Neural cell (in vitro differentiated cells): ENCODE measurements at regions not wholly inside any gene's neighbourhood (a gene's known extent, or its start where the extent isn't known, plus 50 kb on each side); places are given as distances from the start of the nearest gene placed in this dataset.

ENCODE experiments used
- H2AFZ ChIP-seq: fragments of 200-600, 300-800 bp; sonication (generic), shearing (Covaris generic); 2 replicates; pipeline ENCODE4 v1.6.0; 2014; ENCODE audit warnings: low read depth, mild to moderate bottlenecking, antibody characterized with exemption, low read length, moderate library complexity
- H3F3A ChIP-seq: fragments of 200-600 bp; shearing (Covaris generic); 2 replicates; pipeline ENCODE4 v1.6.1; 2016; ENCODE audit warnings: mild to moderate bottlenecking, moderate library complexity, mixed read lengths, antibody characterized with exemption, low read length; ENCODE audit not compliant: insufficient read depth, poor library complexity, severe bottlenecking
- H3K27ac ChIP-seq: fragments of 200-600, 300-800 bp; sonication (generic), shearing (Covaris generic); 2 replicates; pipeline ENCODE4 v1.5.1; 2014; ENCODE audit warnings: mild to moderate bottlenecking, low read length, moderate library complexity
- H3K27me3 ChIP-seq: fragments of 300-800, 200-600 bp; sonication (generic), shearing (Covaris generic); 2 replicates; pipeline ENCODE4 v1.6.0; 2014; ENCODE audit warnings: mild to moderate bottlenecking, low read depth, low read length, moderate library complexity; ENCODE audit not compliant: insufficient read depth
- H3K36me3 ChIP-seq: fragments of 300-800, 200-600 bp; sonication (generic), shearing (Covaris generic); 2 replicates; pipeline ENCODE4 v1.5.1; 2014; ENCODE audit warnings: mild to moderate bottlenecking, antibody characterized with exemption, low read length, moderate library complexity; ENCODE audit not compliant: insufficient read depth
- H3K4me2 ChIP-seq: fragments of 300-800, 200-600 bp; sonication (generic), shearing (Covaris generic); 2 replicates; pipeline ENCODE4 v1.6.0; 2014; ENCODE audit warnings: mild to moderate bottlenecking, low read length
- H3K4me3 ChIP-seq: fragments of 300-800, 200-600 bp; sonication (generic), shearing (Covaris generic); 2 replicates; pipeline ENCODE4 v1.5.1; 2014; ENCODE audit warnings: mild to moderate bottlenecking, low read length, moderate library complexity
- H3K79me2 ChIP-seq: fragments of 200-600 bp; shearing (Covaris generic); replicated peaks from 2 replicates; pipeline ENCODE4 v1.6.0; 2014; ENCODE audit warnings: mild to moderate bottlenecking, low read length, moderate library complexity; ENCODE audit not compliant: insufficient read depth
- H3K9ac ChIP-seq: fragments of 300-800, 200-600 bp; sonication (generic), shearing (Covaris generic); 2 replicates; pipeline ENCODE4 v1.6.1; 2016; ENCODE audit warnings: mild to moderate bottlenecking, low read length, mixed read lengths
- H3K9me2 ChIP-seq: fragments of 200-600 bp; shearing (Covaris generic); 2 replicates; pipeline ENCODE4 v1.6.1; 2016; ENCODE audit warnings: mild to moderate bottlenecking, low read length, mixed read lengths; ENCODE audit not compliant: insufficient read depth
- H3K9me3 ChIP-seq: fragments of 200-600, 300-800 bp; sonication (generic), shearing (Covaris generic); 2 replicates; pipeline ENCODE4 v1.6.1; 2016; ENCODE audit warnings: mild to moderate bottlenecking, mixed run types, low read length, moderate library complexity, mixed read lengths
- H4K20me1 ChIP-seq: fragments of 200-600 bp; shearing (Covaris generic); 2 replicates; pipeline ENCODE4 v1.6.1; 2016; ENCODE audit warnings: mild to moderate bottlenecking, mixed run types; ENCODE audit not compliant: insufficient read depth
- CTCF ChIP-seq: fragments of 450-650 bp; IDR thresholded peaks from 2 replicates; pipeline ENCODE4 v1.5.1; 2014; ENCODE audit warnings: antibody characterized with exemption, mild to moderate bottlenecking, moderate library complexity; ENCODE audit not compliant: poor library complexity, severe bottlenecking
- EP300 ChIP-seq: fragments of 450-650 bp; conservative IDR thresholded peaks from 2 replicates; pipeline ENCODE4 v1.6.1; 2014; ENCODE audit warnings: antibody characterized with exemption, mild to moderate bottlenecking, moderate library complexity; ENCODE audit not compliant: poor library complexity, severe bottlenecking
- EZH2 ChIP-seq: fragments of 200-600, 300-800 bp; shearing (Covaris generic), sonication (generic); IDR thresholded peaks from 2 replicates; pipeline ENCODE4 v1.6.1; 2014; ENCODE audit warnings: antibody characterized with exemption, low read length, borderline replicate concordance, mild to moderate bottlenecking; ENCODE audit not compliant: insufficient read depth, poor library complexity, severe bottlenecking
- MXI1 ChIP-seq: fragments of 450-650 bp; conservative IDR thresholded peaks from 2 replicates; pipeline ENCODE4 v1.6.1; 2014; ENCODE audit warnings: antibody characterized with exemption, mild to moderate bottlenecking; ENCODE audit not compliant: poor library complexity, severe bottlenecking
- POLR2AphosphoS5 ChIP-seq: IDR thresholded peaks from 2 replicates; pipeline ENCODE4 v1.6.1; 2012
- RAD21 ChIP-seq: fragments of 450-650 bp; conservative IDR thresholded peaks from 2 replicates; pipeline ENCODE4 v1.6.1; 2014; ENCODE audit warnings: antibody characterized with exemption, mild to moderate bottlenecking, moderate library complexity
- REST ChIP-seq: IDR thresholded peaks from 2 replicates; pipeline ENCODE4 v1.6.1; 2012; ENCODE audit warnings: borderline replicate concordance
- SMC3 ChIP-seq: fragments of 450-650 bp; conservative IDR thresholded peaks from 2 replicates; pipeline ENCODE4 v1.6.1; 2014; ENCODE audit warnings: antibody characterized with exemption, mild to moderate bottlenecking, moderate library complexity; ENCODE audit not compliant: poor library complexity
- TAF1 ChIP-seq: IDR thresholded peaks from 2 replicates; pipeline ENCODE4 v1.6.1; 2012; ENCODE audit warnings: low read depth

- no peaks in the 10 kb centered on the region for H3K36me3 ChIP-seq
- H3K4me3 ChIP-seq: no peak overlapping the region
- TF ChIP-seq CTCF: no peak
- no peak for TF ChIP-seq SMC3
- no peak for TF ChIP-seq REST
- TF ChIP-seq POLR2AphosphoS5: no peak
- TF ChIP-seq EZH2: no peak
- TF ChIP-seq MXI1: no peak
- no peak for TF ChIP-seq EP300
- no peak for TF ChIP-seq TAF1
- TF ChIP-seq RAD21: no peak
- H4K20me1 ChIP-seq: no peaks in the 10 kb centered on the region
- no peak overlapping the region for H2AFZ ChIP-seq
- H3K27ac ChIP-seq: no peak overlapping the region
- no peaks in the 10 kb centered on the region for H3K9me2 ChIP-seq
- H3F3A ChIP-seq: no peaks in the 10 kb centered on the region
- H3K4me2 ChIP-seq: no peak overlapping the region
- H3K79me2 ChIP-seq: no peaks in the 10 kb centered on the region
- no peaks in the 10 kb centered on the region for H3K27me3 ChIP-seq
- H3K9ac ChIP-seq: no peak overlapping the region
- no peaks in the 10 kb centered on the region for H3K9me3 ChIP-seq
Observed at GRCh38 chr16:22692034-22692433, 121.9 kb upstream of the HS3ST2 start.

GRCh38 chr16:22692916-22693637 is 120.9 kb upstream of the HS3ST2 start:
- no peaks in the 10 kb centered on the region for H3K36me3 ChIP-seq
- no peaks in the 10 kb centered on the region for H3K79me2 ChIP-seq
- no peak overlapping the region for H2AFZ ChIP-seq
- no peaks in the 10 kb centered on the region for H3F3A ChIP-seq
- H3K4me3 ChIP-seq: no peak overlapping the region
- no peaks in the 10 kb centered on the region for H3K9me3 ChIP-seq
- no peak overlapping the region for H3K27ac ChIP-seq
- no peaks in the 10 kb centered on the region for H3K9me2 ChIP-seq
- no peak for TF ChIP-seq TAF1
- no peak for TF ChIP-seq REST
- TF ChIP-seq EZH2: no peak
- TF ChIP-seq CTCF: no peak
- TF ChIP-seq EP300: no peak
- TF ChIP-seq MXI1: no peak
- no peak for TF ChIP-seq RAD21
- no peak for TF ChIP-seq SMC3
- no peak for TF ChIP-seq POLR2AphosphoS5
- H4K20me1 ChIP-seq: no peaks in the 10 kb centered on the region
- H3K9ac ChIP-seq: no peak overlapping the region
- no peak overlapping the region for H3K4me2 ChIP-seq
- no peaks in the 10 kb centered on the region for H3K27me3 ChIP-seq
